ENCODE measurements at regions not wholly inside any gene's neighbourhood (a gene's known extent, or its start where the extent isn't known, plus 50 kb on each side); places are given as distances from the start of the nearest gene placed in this dataset.

DNA sequence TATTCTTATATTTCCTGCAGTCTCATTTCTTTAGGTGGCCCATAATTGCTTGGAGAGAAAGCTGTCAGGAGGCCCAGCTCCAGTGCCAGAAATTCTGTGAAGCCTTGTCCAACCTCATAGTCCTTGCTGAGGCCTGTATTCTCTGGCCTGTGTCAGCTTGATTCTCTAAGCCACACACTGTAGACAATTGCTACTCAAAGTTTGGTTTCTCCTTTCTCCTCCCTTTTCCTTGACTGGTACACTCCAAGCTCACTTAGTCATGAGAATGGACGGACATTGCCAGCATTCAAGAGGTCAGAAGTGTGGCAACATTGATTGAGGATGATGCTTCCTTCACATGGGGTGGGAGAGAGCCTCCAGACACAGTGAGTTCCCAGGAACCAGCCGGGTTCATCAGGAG, 71.3 kb upstream of the CXCL14 start:
- TF ChIP-seq NR2F2 (IDR thresholded peaks at IDR 0.05) (no peak), TAF1 (conservative IDR thresholded peaks at IDR 0.05) (no peak), FOXA1 (IDR thresholded peaks at IDR 0.05) (no peak), RAD21 (IDR thresholded peaks at IDR 0.05) (no peak), RXRA (IDR thresholded peaks at IDR 0.05) (no peak), SP1 (IDR thresholded peaks at IDR 0.05) (no peak)
- TF ChIP-seq, protein P1, sequence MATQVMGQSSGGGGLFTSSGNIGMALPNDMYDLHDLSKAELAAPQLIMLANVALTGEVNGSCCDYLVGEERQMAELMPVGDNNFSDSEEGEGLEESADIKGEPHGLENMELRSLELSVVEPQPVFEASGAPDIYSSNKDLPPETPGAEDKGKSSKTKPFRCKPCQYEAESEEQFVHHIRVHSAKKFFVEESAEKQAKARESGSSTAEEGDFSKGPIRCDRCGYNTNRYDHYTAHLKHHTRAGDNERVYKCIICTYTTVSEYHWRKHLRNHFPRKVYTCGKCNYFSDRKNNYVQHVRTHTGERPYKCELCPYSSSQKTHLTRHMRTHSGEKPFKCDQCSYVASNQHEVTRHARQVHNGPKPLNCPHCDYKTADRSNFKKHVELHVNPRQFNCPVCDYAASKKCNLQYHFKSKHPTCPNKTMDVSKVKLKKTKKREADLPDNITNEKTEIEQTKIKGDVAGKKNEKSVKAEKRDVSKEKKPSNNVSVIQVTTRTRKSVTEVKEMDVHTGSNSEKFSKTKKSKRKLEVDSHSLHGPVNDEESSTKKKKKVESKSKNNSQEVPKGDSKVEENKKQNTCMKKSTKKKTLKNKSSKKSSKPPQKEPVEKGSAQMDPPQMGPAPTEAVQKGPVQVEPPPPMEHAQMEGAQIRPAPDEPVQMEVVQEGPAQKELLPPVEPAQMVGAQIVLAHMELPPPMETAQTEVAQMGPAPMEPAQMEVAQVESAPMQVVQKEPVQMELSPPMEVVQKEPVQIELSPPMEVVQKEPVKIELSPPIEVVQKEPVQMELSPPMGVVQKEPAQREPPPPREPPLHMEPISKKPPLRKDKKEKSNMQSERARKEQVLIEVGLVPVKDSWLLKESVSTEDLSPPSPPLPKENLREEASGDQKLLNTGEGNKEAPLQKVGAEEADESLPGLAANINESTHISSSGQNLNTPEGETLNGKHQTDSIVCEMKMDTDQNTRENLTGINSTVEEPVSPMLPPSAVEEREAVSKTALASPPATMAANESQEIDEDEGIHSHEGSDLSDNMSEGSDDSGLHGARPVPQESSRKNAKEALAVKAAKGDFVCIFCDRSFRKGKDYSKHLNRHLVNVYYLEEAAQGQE (IDR thresholded peaks at IDR 0.05): no peak
- TF ChIP-seq, protein P2, sequence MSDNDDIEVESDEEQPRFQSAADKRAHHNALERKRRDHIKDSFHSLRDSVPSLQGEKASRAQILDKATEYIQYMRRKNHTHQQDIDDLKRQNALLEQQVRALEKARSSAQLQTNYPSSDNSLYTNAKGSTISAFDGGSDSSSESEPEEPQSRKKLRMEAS (IDR thresholded peaks at IDR 0.05): no peak
- Histone ChIP-seq H3K27me3 (ENCODE audit: control insufficient read depth in 4 of 4, insufficient read depth in 4 of 4, low read length in 3 of 4) (no peaks in the 10 kb centered on the region), H3K9me3 (ENCODE audit: control insufficient read depth in 4 of 4, low read length in 3 of 4) (peaks cover 0 to 2% (median 0%) of the 10 kb centered on the region in 4 donors), H3K36me3 (ENCODE audit: control insufficient read depth in 4 of 4, insufficient read depth in 3 of 4, low read depth in 1 of 4, low read length in 3 of 4) (no peaks in the 10 kb centered on the region), H3K4me3 (ENCODE audit: low read depth in 1 of 3, low read length in 3 of 3) (no peak overlapping the region), H3K27ac (ENCODE audit: low read depth in 1 of 2, low read length in 2 of 2) (no peak overlapping the region), H3K4me1 (ENCODE audit: control insufficient read depth in 4 of 4, insufficient read depth in 4 of 4, low read length in 3 of 4) (no peaks in the 10 kb centered on the region), H3K9ac (ENCODE audit: low read depth in 1 of 2, low read length in 2 of 2) (no peak overlapping the region)
- WGBS: 83% methylated on average over 2 of the region's 2 CpGs
- DNase-seq (ENCODE audit: low spot score): no peak

DNA sequence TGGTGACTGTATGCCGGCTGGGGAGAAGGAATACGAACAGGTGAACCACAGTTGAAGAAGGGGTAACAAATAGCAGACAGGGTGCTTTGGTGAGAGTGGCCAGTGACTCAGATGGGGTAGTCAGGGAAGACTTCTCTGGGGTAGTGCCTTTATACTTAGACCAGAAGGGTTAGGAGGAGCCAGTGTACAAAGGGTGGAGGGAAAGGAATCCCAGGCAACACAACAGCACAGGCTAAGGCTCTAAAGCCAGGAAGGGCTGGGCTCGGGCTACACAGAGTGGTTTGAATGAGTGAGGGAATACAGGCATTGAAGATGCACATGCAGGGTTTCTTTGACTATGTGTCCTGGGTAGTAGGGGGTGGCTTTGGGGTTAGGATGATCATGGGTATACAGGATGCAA, 70.6 kb upstream of the CXCL14 start:
- DNase-seq (ENCODE audit: low spot score): no peak
- Histone ChIP-seq H3K9ac (ENCODE audit: low read depth in 1 of 2, low read length in 2 of 2) (no peak overlapping the region), H3K9me3 (ENCODE audit: control insufficient read depth in 4 of 4, low read length in 3 of 4) (peaks cover 0 to 2% (median 0%) of the 10 kb centered on the region in 4 donors), H3K4me3 (ENCODE audit: low read depth in 1 of 3, low read length in 3 of 3) (no peak overlapping the region), H3K4me1 (ENCODE audit: control insufficient read depth in 4 of 4, insufficient read depth in 4 of 4, low read length in 3 of 4) (no peaks in the 10 kb centered on the region), H3K27ac (ENCODE audit: low read depth in 1 of 2, low read length in 2 of 2) (no peak overlapping the region), H3K27me3 (ENCODE audit: control insufficient read depth in 4 of 4, insufficient read depth in 4 of 4, low read length in 3 of 4) (no peaks in the 10 kb centered on the region), H3K36me3 (ENCODE audit: control insufficient read depth in 4 of 4, insufficient read depth in 3 of 4, low read depth in 1 of 4, low read length in 3 of 4) (no peaks in the 10 kb centered on the region)
- TF ChIP-seq, protein P1 (IDR thresholded peaks at IDR 0.05): no peak
- TF ChIP-seq FOXA2 (IDR thresholded peaks at IDR 0.05) (no peak), SP1 (IDR thresholded peaks at IDR 0.05) (no peak), JUND (IDR thresholded peaks at IDR 0.05) (no peak), HNF4G (IDR thresholded peaks at IDR 0.05) (no peak)
- WGBS: 92% methylated on average over 3 of the region's 3 CpGs

DNA sequence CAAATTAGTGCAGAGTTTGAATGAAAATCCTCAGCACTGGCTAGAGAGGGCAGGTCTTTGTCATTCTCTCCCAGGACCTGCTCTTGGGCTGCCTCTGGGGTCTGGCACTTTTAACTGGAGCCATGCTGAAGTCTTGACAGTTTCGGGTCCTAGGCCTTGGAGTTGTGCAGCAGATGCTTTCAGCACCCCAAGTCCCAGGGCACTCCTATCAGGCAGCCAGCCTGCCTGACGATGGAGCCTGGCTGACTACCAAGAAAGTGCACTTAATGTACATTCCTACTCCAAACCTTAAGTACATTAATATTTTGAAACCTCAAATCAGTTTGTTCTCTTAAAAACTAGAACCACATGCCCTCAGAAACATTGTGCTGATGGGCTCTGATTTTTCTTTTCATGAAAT, 69.3 kb upstream of the CXCL14 start:
- Histone ChIP-seq H3K4me1 (ENCODE audit: control insufficient read depth in 4 of 4, insufficient read depth in 4 of 4, low read length in 3 of 4) (no peaks in the 10 kb centered on the region), H3K27me3 (ENCODE audit: control insufficient read depth in 4 of 4, insufficient read depth in 4 of 4, low read length in 3 of 4) (no peaks in the 10 kb centered on the region), H3K4me3 (ENCODE audit: low read depth in 1 of 3, low read length in 3 of 3) (no peak overlapping the region), H3K9me3 (ENCODE audit: control insufficient read depth in 4 of 4, low read length in 3 of 4) (no peaks in the 10 kb centered on the region), H3K9ac (ENCODE audit: low read depth in 1 of 2, low read length in 2 of 2) (no peak overlapping the region), H3K27ac (ENCODE audit: low read depth in 1 of 2, low read length in 2 of 2) (no peak overlapping the region), H3K36me3 (ENCODE audit: control insufficient read depth in 4 of 4, insufficient read depth in 3 of 4, low read depth in 1 of 4, low read length in 3 of 4) (no peaks in the 10 kb centered on the region)
- no peak for TF ChIP-seq HNF4G (IDR thresholded peaks at IDR 0.05)
- WGBS: 76% methylated on average over 2 of the region's 2 CpGs
- no peak for DNase-seq (ENCODE audit: low spot score)

Measured in liver (tissue), 7 donors.